ENCODE measurements at regions not wholly inside any gene's neighbourhood (a gene's known extent, or its start where the extent isn't known, plus 50 kb on each side); places are given as distances from the start of the nearest gene placed in this dataset.

DNA sequence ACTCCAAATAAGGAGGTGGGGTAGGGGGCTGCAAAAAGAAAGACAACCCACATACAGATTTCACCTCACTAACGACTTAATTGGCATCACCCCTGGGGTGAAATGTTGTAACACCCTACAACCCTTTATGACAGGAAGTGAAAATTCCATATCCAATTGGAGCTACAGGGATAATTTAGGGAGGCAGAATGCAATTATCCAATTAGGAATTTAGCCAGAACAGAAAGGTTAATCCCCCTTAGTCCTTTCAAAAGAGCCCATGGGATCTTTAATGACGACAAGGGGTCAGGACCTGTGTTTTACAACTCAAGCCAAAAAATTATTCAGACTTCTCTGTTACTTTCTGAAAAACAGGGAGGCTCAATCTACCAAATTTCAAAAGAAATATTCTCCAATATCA lies 1027.1 kb downstream of the TMEM182 start:
- TF ChIP-seq, protein P1, sequence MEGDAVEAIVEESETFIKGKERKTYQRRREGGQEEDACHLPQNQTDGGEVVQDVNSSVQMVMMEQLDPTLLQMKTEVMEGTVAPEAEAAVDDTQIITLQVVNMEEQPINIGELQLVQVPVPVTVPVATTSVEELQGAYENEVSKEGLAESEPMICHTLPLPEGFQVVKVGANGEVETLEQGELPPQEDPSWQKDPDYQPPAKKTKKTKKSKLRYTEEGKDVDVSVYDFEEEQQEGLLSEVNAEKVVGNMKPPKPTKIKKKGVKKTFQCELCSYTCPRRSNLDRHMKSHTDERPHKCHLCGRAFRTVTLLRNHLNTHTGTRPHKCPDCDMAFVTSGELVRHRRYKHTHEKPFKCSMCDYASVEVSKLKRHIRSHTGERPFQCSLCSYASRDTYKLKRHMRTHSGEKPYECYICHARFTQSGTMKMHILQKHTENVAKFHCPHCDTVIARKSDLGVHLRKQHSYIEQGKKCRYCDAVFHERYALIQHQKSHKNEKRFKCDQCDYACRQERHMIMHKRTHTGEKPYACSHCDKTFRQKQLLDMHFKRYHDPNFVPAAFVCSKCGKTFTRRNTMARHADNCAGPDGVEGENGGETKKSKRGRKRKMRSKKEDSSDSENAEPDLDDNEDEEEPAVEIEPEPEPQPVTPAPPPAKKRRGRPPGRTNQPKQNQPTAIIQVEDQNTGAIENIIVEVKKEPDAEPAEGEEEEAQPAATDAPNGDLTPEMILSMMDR (IDR thresholded peaks at IDR 0.05; ENCODE audit: insufficient read depth, low read length) = no peak
- TF ChIP-seq POLR2AphosphoS5 (IDR thresholded peaks at IDR 0.05; ENCODE audit: low read depth) = no peak
- no peak for TF ChIP-seq SPI1 (IDR thresholded peaks at IDR 0.05; ENCODE audit: borderline replicate concordance, low read depth)

All from HL-60 (cell line).